ENCODE measurements at regions not wholly inside any gene's neighbourhood (a gene's known extent, or its start where the extent isn't known, plus 50 kb on each side); places are given as distances from the start of the nearest gene placed in this dataset.
"Not testable (repeated sequence)": the region's sequence is repeated elsewhere in the genome, so short reads cannot be mapped to it uniquely, and the experiment has no call there.

DNA sequence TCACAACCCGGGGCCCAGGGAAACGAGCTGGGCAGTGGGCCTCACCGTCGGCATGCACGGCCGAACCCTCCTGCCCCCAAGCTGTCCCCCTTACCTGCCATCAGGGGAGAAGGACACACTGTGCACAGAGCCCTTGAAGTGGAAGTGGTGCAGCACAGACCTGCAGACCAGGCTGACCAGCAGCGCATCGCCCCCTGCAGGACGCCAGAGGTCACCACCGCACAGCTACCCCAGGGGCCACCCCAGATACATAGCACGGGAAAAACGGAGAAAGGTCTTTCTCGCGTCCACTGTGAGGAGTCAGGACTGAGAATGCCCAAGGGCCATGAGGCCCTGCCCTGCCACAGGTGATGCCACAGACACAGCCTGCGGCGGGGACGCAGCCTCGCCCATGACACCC is 5373.7 kb upstream of the TPTE start:
- not testable (repeated sequence) for TF ChIP-seq POLR2A (IDR thresholded peaks at IDR 0.05)
- TF ChIP-seq, protein P1, sequence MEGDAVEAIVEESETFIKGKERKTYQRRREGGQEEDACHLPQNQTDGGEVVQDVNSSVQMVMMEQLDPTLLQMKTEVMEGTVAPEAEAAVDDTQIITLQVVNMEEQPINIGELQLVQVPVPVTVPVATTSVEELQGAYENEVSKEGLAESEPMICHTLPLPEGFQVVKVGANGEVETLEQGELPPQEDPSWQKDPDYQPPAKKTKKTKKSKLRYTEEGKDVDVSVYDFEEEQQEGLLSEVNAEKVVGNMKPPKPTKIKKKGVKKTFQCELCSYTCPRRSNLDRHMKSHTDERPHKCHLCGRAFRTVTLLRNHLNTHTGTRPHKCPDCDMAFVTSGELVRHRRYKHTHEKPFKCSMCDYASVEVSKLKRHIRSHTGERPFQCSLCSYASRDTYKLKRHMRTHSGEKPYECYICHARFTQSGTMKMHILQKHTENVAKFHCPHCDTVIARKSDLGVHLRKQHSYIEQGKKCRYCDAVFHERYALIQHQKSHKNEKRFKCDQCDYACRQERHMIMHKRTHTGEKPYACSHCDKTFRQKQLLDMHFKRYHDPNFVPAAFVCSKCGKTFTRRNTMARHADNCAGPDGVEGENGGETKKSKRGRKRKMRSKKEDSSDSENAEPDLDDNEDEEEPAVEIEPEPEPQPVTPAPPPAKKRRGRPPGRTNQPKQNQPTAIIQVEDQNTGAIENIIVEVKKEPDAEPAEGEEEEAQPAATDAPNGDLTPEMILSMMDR (IDR thresholded peaks at IDR 0.05), result not testable (repeated sequence)
